Body of pancreas (tissue), 4 donors: ENCODE measurements at regions not wholly inside any gene's neighbourhood (a gene's known extent, or its start where the extent isn't known, plus 50 kb on each side); places are given as distances from the start of the nearest gene placed in this dataset.

Experiments used
- ATAC-seq: fragments of 150-250 bp; one replicate; pipeline ENCODE4 v1.9.1; 2016
- DNase-seq, 4 donors: peaks; one replicate each; pipeline ENCODE4 v3.0.0-alpha.2; 2019
- H3K27ac ChIP-seq, 4 donors: fragments of 200-600 bp; sonication (generic); 1 replicate in 3 of 4; 2 replicates in 1 of 4; pipeline versions ENCODE4 v1.5.1 to v1.6.1; 2016 to 2019; ENCODE audit warnings: mild to moderate bottlenecking in 1 of 4, mixed read lengths in 1 of 4, moderate library complexity in 1 of 4
- H3K27me3 ChIP-seq, 2 donors: fragments of 200-600 bp; sonication (generic); one replicate each; pipeline ENCODE4 v1.6.0; 2016; ENCODE audit warnings: mild to moderate bottlenecking in 1 of 2
- H3K36me3 ChIP-seq, 2 donors: fragments of 200-600 bp; sonication (generic); replicated peaks in 1 of 2; 2 replicates each; pipeline ENCODE4 v1.5.1; 2016; ENCODE audit warnings: low read depth in 2 of 2; ENCODE audit not compliant: insufficient read depth in 1 of 2
- H3K4me1 ChIP-seq: fragments of 200-600 bp; sonication (generic); one replicate; pipeline ENCODE4 v1.6.0; 2016
- H3K4me3 ChIP-seq, 2 donors: fragments of 200-600 bp; sonication (generic); 1 replicate in 1 of 2; 2 replicates in 1 of 2; pipeline ENCODE4 v1.5.1; 2016 to 2019
- H3K9me3 ChIP-seq, 3 donors: fragments of 200-600 bp; sonication (generic); 1 replicate in 2 of 3; 2 replicates in 1 of 3; pipeline ENCODE4 v1.5.1; 2016
- CTCF ChIP-seq, 7 experiments: fragments of 450-650 bp in 4 of 7; fragments of 200-600 bp in 3 of 7; sonication (generic) in 3 of 7; IDR thresholded peaks; one replicate each; pipeline ENCODE4 v1.5.1; 2016 to 2019; ENCODE audit warnings: antibody characterized with exemption in 7 of 7
- POLR2A ChIP-seq, 3 donors: fragments of 450-650 bp; IDR thresholded peaks; one replicate each; pipeline ENCODE4 v1.6.1; 2016; ENCODE audit warnings: antibody characterized with exemption in 3 of 3, mild to moderate bottlenecking in 2 of 3
- WGBS, 2 donors: methylation state at CpG; one replicate each; pipeline ENCODE4 v1.1.5; 2017; 5-methylcytosine and 5-hydroxymethylcytosine counted together
- intact Hi-C: fragments of 100-400 bp; cut with DNase I; formaldehyde crosslinking; loops from one replicate; pipeline ENCODE4 v1.15.1; 2023

GRCh38 chr14:53391631-53392285 is 238.6 kb upstream of the DDHD1 start:
- no peaks in the 10 kb centered on the region for H3K27me3 ChIP-seq
- H3K4me1 ChIP-seq: no peaks in the 10 kb centered on the region
- no peak overlapping the region for H3K27ac ChIP-seq
- peaks cover 0 to 11% (median 0%) of the 10 kb centered on the region in 3 donors for H3K9me3 ChIP-seq
- ATAC-seq (no peak), DNase-seq (no peak)
- intact Hi-C loops: no loop called here
- no peak for TF ChIP-seq CTCF (IDR thresholded peaks at IDR 0.05)
- TF ChIP-seq POLR2A (IDR thresholded peaks at IDR 0.05): no peak
- no peak overlapping the region for H3K4me3 ChIP-seq
- no peaks in the 10 kb centered on the region for H3K36me3 ChIP-seq
- 76 to 82% methylated on average over 4 of the region's 4 CpGs for WGBS, 2 donors

GRCh38 chr14:53391156-53391555 is 238.0 kb upstream of the DDHD1 start:
- DNase-seq (no peak), ATAC-seq (no peak)
- TF ChIP-seq CTCF (IDR thresholded peaks at IDR 0.05) (no peak), POLR2A (IDR thresholded peaks at IDR 0.05) (no peak)
- 44 to 57% methylated on average over 2 of the region's 2 CpGs for WGBS, 2 donors
- no peak overlapping the region for H3K27ac ChIP-seq
- H3K27me3 ChIP-seq: no peaks in the 10 kb centered on the region
- H3K4me3 ChIP-seq: no peak overlapping the region
- peaks cover 0 to 11% (median 0%) of the 10 kb centered on the region in 3 donors for H3K9me3 ChIP-seq
- H3K36me3 ChIP-seq: no peaks in the 10 kb centered on the region
- no peaks in the 10 kb centered on the region for H3K4me1 ChIP-seq
- intact Hi-C loops: no loop called here

- Histone ChIP-seq H3K36me3 (no peaks in the 10 kb centered on the region), H3K27ac (no peak overlapping the region), H3K9me3 (peaks cover 0 to 4% (median 0%) of the 10 kb centered on the region in 3 donors), H3K27me3 (no peaks in the 10 kb centered on the region), H3K4me3 (no peak overlapping the region), H3K4me1 (no peaks in the 10 kb centered on the region)
- DNase-seq (no peak), ATAC-seq (no peak)
- WGBS, 2 donors: 72 to 77% methylated on average over 7 of the region's 7 CpGs
- TF ChIP-seq POLR2A (IDR thresholded peaks at IDR 0.05) (no peak), CTCF (IDR thresholded peaks at IDR 0.05) (no peak)
- intact Hi-C loops: no loop called here
Measured at GRCh38 chr14:53390008-53390407, 236.9 kb upstream of the DDHD1 start.

- 69 to 76% methylated on average over 1 of the region's 1 CpG for WGBS, 2 donors
- no peaks in the 10 kb centered on the region for H3K36me3 ChIP-seq
- DNase-seq (no peak), ATAC-seq (no peak)
- H3K4me3 ChIP-seq: no peak overlapping the region
- no peaks in the 10 kb centered on the region for H3K27me3 ChIP-seq
- intact Hi-C loops: no loop called here
- TF ChIP-seq CTCF (IDR thresholded peaks at IDR 0.05) (no peak), POLR2A (IDR thresholded peaks at IDR 0.05) (no peak)
- no peak overlapping the region for H3K27ac ChIP-seq
- H3K4me1 ChIP-seq: no peaks in the 10 kb centered on the region
- no peaks in the 10 kb centered on the region for H3K9me3 ChIP-seq
Measured at GRCh38 chr14:53389202-53389601, 236.1 kb upstream of the DDHD1 start.

- no peaks in the 10 kb centered on the region for H3K36me3 ChIP-seq
- intact Hi-C loops: no loop called here
- no peak overlapping the region for H3K4me3 ChIP-seq
- TF ChIP-seq POLR2A (IDR thresholded peaks at IDR 0.05) (no peak), CTCF (IDR thresholded peaks at IDR 0.05) (no peak)
- H3K4me1 ChIP-seq: no peaks in the 10 kb centered on the region
- 87 to 88% methylated on average over 4 of the region's 4 CpGs for WGBS, 2 donors
- H3K27me3 ChIP-seq: no peaks in the 10 kb centered on the region
- H3K27ac ChIP-seq: no peak overlapping the region
- no peaks in the 10 kb centered on the region for H3K9me3 ChIP-seq
- DNase-seq: no peak
- ATAC-seq: no peak
Measured at GRCh38 chr14:53386362-53386761, 233.2 kb upstream of the DDHD1 start.
